HepG2 (cell line): ENCODE measurements at regions not wholly inside any gene's neighbourhood (a gene's known extent, or its start where the extent isn't known, plus 50 kb on each side); places are given as distances from the start of the nearest gene placed in this dataset.

Experiments used
- ATAC-seq: fragments of 200-7000 bp; cut with Tn5 transposase; 3 replicates; pipeline ENCODE4 v1.9.1; 2020; ENCODE audit warnings: mild to moderate bottlenecking, moderate library complexity
- BruUV-seq: library from RNA; stranded (reverse); fragments of 400-500 nt; replicated peaks from 2 replicates; lab custom pipeline; 2021; lab: Mats Ljungman, UMichigan
- CTCF ChIA-PET: fragments of 300-600 bp; formaldehyde crosslinking; extraction: SDS; loops from one replicate; lab custom pipeline; 2021; ENCODE audit warnings: low total read pairs, inconsistent platforms, low intra/inter-chr PET ratio; lab: Yijun Ruan, JAX
- POLR2A ChIA-PET: fragments of 350-600 bp; sonication (Branson Sonifier 250); formaldehyde crosslinking; loops from one replicate; lab custom pipeline; 2020; ENCODE audit warnings: antibody characterized with exemption, inconsistent platforms; lab: Yijun Ruan, JAX
- DNase-seq: peaks from one replicate; pipeline ENCODE4 v3.0.0-alpha.2; 2015; ENCODE audit warnings: low spot score
- FAIRE-seq: peaks from 3 replicates; lab custom pipeline; 2011; peaks lifted over from hg19 to GRCh38; lab: Jason Lieb, UNC
- H2AFZ ChIP-seq: one replicate; pipeline ENCODE4 v1.6.1; 2011; ENCODE audit warnings: low read length, inconsistent platforms
- H3K27ac ChIP-seq: fragments of 300-600 bp; 3 replicates; pipeline ENCODE4 v1.8.0; 2011; ENCODE audit warnings: mixed run types, mild to moderate bottlenecking, mixed read lengths, low read length, inconsistent platforms; ENCODE audit not compliant: insufficient read depth; ENCODE audit errors: extremely low read length
- H3K27me3 ChIP-seq, 2 experiments: fragments of 200-600 bp in 1 of 2; 2 replicates in 1 of 2; 3 replicates in 1 of 2; pipeline versions ENCODE4 v1.6.0 to v1.8.0; 2011; ENCODE audit warnings: low read length in 2 of 2, mild to moderate bottlenecking in 2 of 2, moderate library complexity in 2 of 2, inconsistent platforms in 1 of 2; ENCODE audit not compliant: insufficient read depth in 2 of 2, control insufficient read depth in 1 of 2
- H3K36me3 ChIP-seq, 2 experiments: fragments of 200-600 bp in 1 of 2; replicated peaks in 1 of 2; 2 replicates in 1 of 2; 3 replicates in 1 of 2; pipeline versions ENCODE4 v1.5.1 to v1.8.0; 2011; ENCODE audit warnings: low read length in 2 of 2, inconsistent platforms in 1 of 2; ENCODE audit not compliant: insufficient read depth in 2 of 2, control insufficient read depth in 1 of 2
- H3K4me1 ChIP-seq: 2 replicates; pipeline ENCODE4 v1.5.1; 2012; ENCODE audit warnings: low read length, inconsistent platforms; ENCODE audit not compliant: insufficient read depth
- H3K4me2 ChIP-seq: 2 replicates; pipeline ENCODE4 v1.6.0; 2011; ENCODE audit warnings: low read depth, low read length, inconsistent platforms
- H3K4me3 ChIP-seq, 3 experiments: fragments of 200-600 bp in 1 of 3; sonication (generic), shearing (Covaris generic) in 1 of 3; replicated peaks in 1 of 3; 2 replicates each; pipeline ENCODE4 v1.5.1; 2011 to 2016; ENCODE audit warnings: low read length in 3 of 3, inconsistent platforms in 2 of 3, low read depth in 2 of 3, mild to moderate bottlenecking in 2 of 3, control low read depth in 1 of 3, mixed read lengths in 1 of 3; ENCODE audit not compliant: insufficient read depth in 1 of 3
- H3K79me2 ChIP-seq: one replicate; pipeline ENCODE4 v1.6.1; 2011; ENCODE audit warnings: low read length, inconsistent platforms; ENCODE audit not compliant: insufficient read depth
- H3K9ac ChIP-seq: 2 replicates; pipeline ENCODE4 v1.6.0; 2011; ENCODE audit warnings: mild to moderate bottlenecking, low read depth, low read length, inconsistent platforms; ENCODE audit not compliant: insufficient read depth
- H3K9me3 ChIP-seq: 2 replicates; pipeline ENCODE4 v1.5.1; 2012; ENCODE audit warnings: mild to moderate bottlenecking, low read length
- H4K20me1 ChIP-seq: 2 replicates; pipeline ENCODE4 v1.6.0; 2011; ENCODE audit warnings: inconsistent platforms, mild to moderate bottlenecking, low read length, moderate library complexity; ENCODE audit not compliant: insufficient read depth
- PCBP1 ChIP-seq: fragments of 200-400 bp; formaldehyde crosslinking; IDR thresholded peaks from 2 replicates; pipeline ENCODE4 v1.6.1; 2017; ENCODE audit warnings: mild to moderate bottlenecking, low read depth, low read length, borderline replicate concordance
- RBAK ChIP-seq: sonication (generic); formaldehyde crosslinking; IDR thresholded peaks from 2 replicates; pipeline ENCODE4 v1.5.1; 2020; ENCODE audit warnings: mild to moderate bottlenecking, missing genetic modification reagents
- TOE1 ChIP-seq: sonication (generic); formaldehyde crosslinking; IDR thresholded peaks from 2 replicates; pipeline ENCODE4 v1.4.0; 2020; ENCODE audit warnings: mild to moderate bottlenecking, missing genetic modification reagents
- WIZ ChIP-seq: sonication (generic); formaldehyde crosslinking; IDR thresholded peaks from 2 replicates; pipeline ENCODE4 v1.5.1; 2020; ENCODE audit warnings: mild to moderate bottlenecking, missing genetic modification reagents
- ZNF205 ChIP-seq: IDR thresholded peaks from 2 replicates; pipeline ENCODE4 v1.6.1; 2018; ENCODE audit warnings: missing biosample characterization, missing genetic modification reagents
- ZNF577 ChIP-seq: sonication (generic); formaldehyde crosslinking; IDR thresholded peaks from 2 replicates; pipeline ENCODE4 v1.4.0; 2020; ENCODE audit warnings: mild to moderate bottlenecking, low read depth, missing genetic modification reagents, borderline replicate concordance
- ZNF850 ChIP-seq: sonication (generic); formaldehyde crosslinking; conservative IDR thresholded peaks from 2 replicates; pipeline ENCODE4 v1.9.0; 2021; ENCODE audit warnings: mild to moderate bottlenecking, missing genetic modification reagents
- WGBS: methylation state at CpG from one replicate; pipeline ENCODE4 v1.1.6; 2017; ENCODE audit warnings: low lambda C conversion rate; 5-methylcytosine and 5-hydroxymethylcytosine counted together
- in situ Hi-C: cut with HindIII; loops from 2 replicates; pipeline ENCODE4 v1.10.0; 2017; ENCODE audit warnings: low pct_unique_long_range_greater_than_20kb; ENCODE audit not compliant: extremely low pct_ligation_motif_present
- intact Hi-C: fragments of 100-400 bp; cut with micrococcal nuclease; formaldehyde crosslinking; loops from one replicate; pipeline ENCODE4 v1.10.0; 2022; ENCODE audit not compliant: unreplicated experiment
- TF ChIP-seq, protein P1 (sequence below): IDR thresholded peaks from 2 replicates; pipeline ENCODE4 v1.6.1; 2018; ENCODE audit warnings: missing genetic modification reagents, mild to moderate bottlenecking, missing compliant biosample characterization
- TF ChIP-seq, protein P2 (sequence below): sonication (generic); formaldehyde crosslinking; IDR thresholded peaks from 2 replicates; pipeline ENCODE4 v1.4.0; 2020; ENCODE audit warnings: mild to moderate bottlenecking, missing genetic modification reagents
- TF ChIP-seq, protein P3 (sequence below): fragments of 450-650 bp; IDR thresholded peaks from 2 replicates; pipeline ENCODE4 v1.6.1; 2017; ENCODE audit warnings: mild to moderate bottlenecking
- TF ChIP-seq, protein P4 (sequence below): sonication (generic); formaldehyde crosslinking; IDR thresholded peaks from 2 replicates; pipeline ENCODE4 v1.5.1; 2020; ENCODE audit warnings: missing genetic modification reagents, mild to moderate bottlenecking, borderline replicate concordance

DNA sequence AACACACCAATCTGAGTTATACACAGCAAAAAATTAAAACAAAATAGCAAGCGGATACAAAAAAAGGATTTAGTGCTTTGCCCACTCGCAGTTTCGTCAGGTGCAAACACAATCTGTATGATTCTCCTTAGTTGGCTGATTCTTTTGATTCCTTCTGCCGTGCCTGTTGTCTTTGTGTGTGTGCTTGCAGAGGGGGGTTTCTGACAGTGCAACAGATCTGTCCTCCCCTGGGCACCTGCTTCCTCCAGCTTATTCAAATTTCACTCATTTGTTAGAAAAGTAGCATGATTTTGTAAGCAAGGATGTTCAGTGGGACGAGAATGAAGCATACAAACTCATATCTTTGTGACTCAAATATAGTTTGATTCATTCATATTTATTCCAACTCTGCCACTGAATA is 74.0 kb upstream of the NEO1 start:
- WGBS: 3% methylated on average over 5 of the region's 5 CpGs

More for the DNA sequence above, 74.0 kb upstream of the NEO1 start:
- H4K20me1 ChIP-seq: no peaks in the 10 kb centered on the region
- in situ Hi-C loops: no loop called here
- BruUV-seq: no TSS peak
- TF ChIP-seq, protein P1, sequence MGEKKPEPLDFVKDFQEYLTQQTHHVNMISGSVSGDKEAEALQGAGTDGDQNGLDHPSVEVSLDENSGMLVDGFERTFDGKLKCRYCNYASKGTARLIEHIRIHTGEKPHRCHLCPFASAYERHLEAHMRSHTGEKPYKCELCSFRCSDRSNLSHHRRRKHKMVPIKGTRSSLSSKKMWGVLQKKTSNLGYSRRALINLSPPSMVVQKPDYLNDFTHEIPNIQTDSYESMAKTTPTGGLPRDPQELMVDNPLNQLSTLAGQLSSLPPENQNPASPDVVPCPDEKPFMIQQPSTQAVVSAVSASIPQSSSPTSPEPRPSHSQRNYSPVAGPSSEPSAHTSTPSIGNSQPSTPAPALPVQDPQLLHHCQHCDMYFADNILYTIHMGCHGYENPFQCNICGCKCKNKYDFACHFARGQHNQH (CRISPR knock-in tag): no peak
- TF ChIP-seq ZNF850: no peak
- TF ChIP-seq, protein P2, sequence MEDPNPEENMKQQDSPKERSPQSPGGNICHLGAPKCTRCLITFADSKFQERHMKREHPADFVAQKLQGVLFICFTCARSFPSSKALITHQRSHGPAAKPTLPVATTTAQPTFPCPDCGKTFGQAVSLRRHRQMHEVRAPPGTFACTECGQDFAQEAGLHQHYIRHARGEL (CRISPR knock-in tag): no peak
- TF ChIP-seq, protein P3, sequence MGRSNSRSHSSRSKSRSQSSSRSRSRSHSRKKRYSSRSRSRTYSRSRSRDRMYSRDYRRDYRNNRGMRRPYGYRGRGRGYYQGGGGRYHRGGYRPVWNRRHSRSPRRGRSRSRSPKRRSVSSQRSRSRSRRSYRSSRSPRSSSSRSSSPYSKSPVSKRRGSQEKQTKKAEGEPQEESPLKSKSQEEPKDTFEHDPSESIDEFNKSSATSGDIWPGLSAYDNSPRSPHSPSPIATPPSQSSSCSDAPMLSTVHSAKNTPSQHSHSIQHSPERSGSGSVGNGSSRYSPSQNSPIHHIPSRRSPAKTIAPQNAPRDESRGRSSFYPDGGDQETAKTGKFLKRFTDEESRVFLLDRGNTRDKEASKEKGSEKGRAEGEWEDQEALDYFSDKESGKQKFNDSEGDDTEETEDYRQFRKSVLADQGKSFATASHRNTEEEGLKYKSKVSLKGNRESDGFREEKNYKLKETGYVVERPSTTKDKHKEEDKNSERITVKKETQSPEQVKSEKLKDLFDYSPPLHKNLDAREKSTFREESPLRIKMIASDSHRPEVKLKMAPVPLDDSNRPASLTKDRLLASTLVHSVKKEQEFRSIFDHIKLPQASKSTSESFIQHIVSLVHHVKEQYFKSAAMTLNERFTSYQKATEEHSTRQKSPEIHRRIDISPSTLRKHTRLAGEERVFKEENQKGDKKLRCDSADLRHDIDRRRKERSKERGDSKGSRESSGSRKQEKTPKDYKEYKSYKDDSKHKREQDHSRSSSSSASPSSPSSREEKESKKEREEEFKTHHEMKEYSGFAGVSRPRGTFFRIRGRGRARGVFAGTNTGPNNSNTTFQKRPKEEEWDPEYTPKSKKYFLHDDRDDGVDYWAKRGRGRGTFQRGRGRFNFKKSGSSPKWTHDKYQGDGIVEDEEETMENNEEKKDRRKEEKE: no peak
- no peak for TF ChIP-seq PCBP1
- no peak for TF ChIP-seq TOE1
- TF ChIP-seq WIZ (CRISPR knock-in tag): no peak
- TF ChIP-seq ZNF577 (CRISPR knock-in tag): no peak
- no peak for TF ChIP-seq ZNF205 (CRISPR knock-in tag)
- no peak for TF ChIP-seq RBAK (CRISPR knock-in tag)
- TF ChIP-seq, protein P4, sequence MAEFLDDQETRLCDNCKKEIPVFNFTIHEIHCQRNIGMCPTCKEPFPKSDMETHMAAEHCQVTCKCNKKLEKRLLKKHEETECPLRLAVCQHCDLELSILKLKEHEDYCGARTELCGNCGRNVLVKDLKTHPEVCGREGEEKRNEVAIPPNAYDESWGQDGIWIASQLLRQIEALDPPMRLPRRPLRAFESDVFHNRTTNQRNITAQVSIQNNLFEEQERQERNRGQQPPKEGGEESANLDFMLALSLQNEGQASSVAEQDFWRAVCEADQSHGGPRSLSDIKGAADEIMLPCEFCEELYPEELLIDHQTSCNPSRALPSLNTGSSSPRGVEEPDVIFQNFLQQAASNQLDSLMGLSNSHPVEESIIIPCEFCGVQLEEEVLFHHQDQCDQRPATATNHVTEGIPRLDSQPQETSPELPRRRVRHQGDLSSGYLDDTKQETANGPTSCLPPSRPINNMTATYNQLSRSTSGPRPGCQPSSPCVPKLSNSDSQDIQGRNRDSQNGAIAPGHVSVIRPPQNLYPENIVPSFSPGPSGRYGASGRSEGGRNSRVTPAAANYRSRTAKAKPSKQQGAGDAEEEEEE (CRISPR knock-in tag): no peak
- TF ChIP-seq, all 625 proteins: peak for 0
- intact Hi-C loops: no loop called here
- Histone ChIP-seq H3K36me3 (no peaks in the 10 kb centered on the region), H3K9ac (no peak overlapping the region), H3K4me1 (no peaks in the 10 kb centered on the region), H3K79me2 (no peaks in the 10 kb centered on the region), H3K27me3 (peaks cover 0 to 18% of the 10 kb centered on the region in 2 experiments; a peak in 1 of 5 replicates), H3K4me2 (no peak overlapping the region), H3K27ac (no peak overlapping the region), H3K4me3 (no peak overlapping the region), H3K9me3 (no peaks in the 10 kb centered on the region), H2AFZ (no peak overlapping the region)
- ATAC-seq: no peak
- CTCF ChIA-PET: no interaction called here
- FAIRE-seq: no peak
- DNase-seq: no peak
- POLR2A ChIA-PET: no interaction called here
